RWPE1 (cell line): ENCODE measurements at regions not wholly inside any gene's neighbourhood (a gene's known extent, or its start where the extent isn't known, plus 50 kb on each side); places are given as distances from the start of the nearest gene placed in this dataset.
"Not testable (repeated sequence)": the region's sequence is repeated elsewhere in the genome, so short reads cannot be mapped to it uniquely, and the experiment has no call there.

ENCODE experiments used
- CTCF ChIA-PET: fragments of 350-600 bp; sonication (Branson Sonifier 250); formaldehyde crosslinking; extraction: SDS; loops from one replicate; lab custom pipeline; 2021; lab: Yijun Ruan, JAX
- POLR2A ChIA-PET: fragments of 400-600 bp; formaldehyde crosslinking; extraction: SDS; loops from one replicate; lab custom pipeline; 2020; ENCODE audit warnings: antibody characterized with exemption; ENCODE audit not compliant: low non-redundant PET; lab: Yijun Ruan, JAX
- DNase-seq: peaks from one replicate; pipeline ENCODE4 v3.0.0; 2012; ENCODE audit warnings: low spot score
- H3K27ac ChIP-seq: fragments of 450-650 bp; 2 replicates; pipeline ENCODE4 v1.5.1; 2017
- CTCF ChIP-seq: fragments of 450-650 bp; conservative IDR thresholded peaks from 2 replicates; pipeline ENCODE4 v1.5.1; 2017; ENCODE audit warnings: low read depth, mild to moderate bottlenecking

- CTCF ChIA-PET, result no interaction called here
- DNase-seq, result no peak
- POLR2A ChIA-PET, result no interaction called here
Measured at GRCh38 chr12:107513184-107513583, 172.4 kb upstream of the PWP1 start.

GRCh38 chr12:107513636-107514400 is 171.8 kb upstream of the PWP1 start:
- TF ChIP-seq CTCF, result no peak
- DNase-seq, result no peak
- H3K27ac ChIP-seq, result peak overlapping the region; percentile 47
- POLR2A ChIA-PET, result no interaction called here
- CTCF ChIA-PET, result no interaction called here

More at GRCh38 chr12:107513184-107513583, 172.4 kb upstream of the PWP1 start:
- H3K27ac ChIP-seq, result no peak overlapping the region
- no peak for TF ChIP-seq CTCF

- peak; percentile 54 for DNase-seq
- H3K27ac ChIP-seq, result peak overlapping the region; percentile 84
- TF ChIP-seq CTCF, result no peak
- ChIA-PET POLR2A (no interaction called here), CTCF (no interaction called here)
Measured at GRCh38 chr12:107514887-107515445, 170.6 kb upstream of the PWP1 start.

GRCh38 chr12:107515446-107515958 is 170.1 kb upstream of the PWP1 start:
- DNase-seq, result peak; percentile 95
- H3K27ac ChIP-seq, result peak overlapping the region; percentile 84
- CTCF ChIA-PET, result no interaction called here
- TF ChIP-seq CTCF, result no peak
- POLR2A ChIA-PET, result no interaction called here

GRCh38 chr12:107517816-107518215 is 167.8 kb upstream of the PWP1 start:
- POLR2A ChIA-PET, CTCF ChIA-PET, DNase-seq, H3K27ac ChIP-seq: not testable (repeated sequence)

GRCh38 chr12:107518868-107519267 is 166.7 kb upstream of the PWP1 start:
- H3K27ac ChIP-seq, result no peak overlapping the region
- POLR2A ChIA-PET, result no interaction called here
- no peak for TF ChIP-seq CTCF
- DNase-seq, result no peak
- CTCF ChIA-PET, result interaction anchor here (0.7 kb wide), 1 partner anchor 387 kb away, joined by 6 read pairs; no protein-coding TSS in a partner anchor
